ENCODE measurements at regions not wholly inside any gene's neighbourhood (a gene's known extent, or its start where the extent isn't known, plus 50 kb on each side); places are given as distances from the start of the nearest gene placed in this dataset.

- no peaks in the 10 kb centered on the region for H3K4me1 ChIP-seq (ENCODE audit: insufficient read depth, low read length)
- no peaks in the 10 kb centered on the region for H3K36me3 ChIP-seq (ENCODE audit: low read depth, low read length)
- POLR2A ChIA-PET (ENCODE audit: unreplicated experiment), result no interaction called here
- no peaks in the 10 kb centered on the region for H3K79me2 ChIP-seq (ENCODE audit: low read length)
- H4K20me1 ChIP-seq (ENCODE audit: low read length), result no peaks in the 10 kb centered on the region
- H3F3A ChIP-seq (ENCODE audit: low read length, unreplicated experiment), result no peaks in the 10 kb centered on the region
- BruUV-seq (replicated peaks), result no TSS peak
- CTCF ChIA-PET, result no interaction called here
- ATAC-seq (no peak), DNase-seq (no peak)
- H3K4me2 ChIP-seq (ENCODE audit: low read length), result no peak overlapping the region
- no peak overlapping the region for H2AFZ ChIP-seq (ENCODE audit: low read length)
- H3K9me3 ChIP-seq (ENCODE audit: low read length), result no peaks in the 10 kb centered on the region
- H3K27ac ChIP-seq (ENCODE audit: low read length), result no peak overlapping the region
- H3K27me3 ChIP-seq (ENCODE audit: low read length), result peaks cover 22% of the 10 kb centered on the region; the same call in 1 of the 2 replicates
- H3K4me3 ChIP-seq (ENCODE audit: low read length), result no peak overlapping the region
- no peak for TF ChIP-seq CTCF (conservative IDR thresholded peaks at IDR 0.05; ENCODE audit: low read depth, low read length)
- TF ChIP-seq EZH2phosphoT487 (IDR thresholded peaks at IDR 0.05; ENCODE audit: borderline replicate concordance, low read length), result no peak
- TF ChIP-seq EZH2 (IDR thresholded peaks at IDR 0.05; ENCODE audit: low read length, unreplicated experiment), result no peak
- no peaks in the 10 kb centered on the region for H3K9me2 ChIP-seq (replicated peaks; ENCODE audit: low read length)
- no peak overlapping the region for H3K9ac ChIP-seq (ENCODE audit: low read length)
- intact Hi-C loops (cut with micrococcal nuclease), result no loop called here
Observed at GRCh38 chr22:48004038-48004437, 1241.6 kb downstream of the TBC1D22A start.

GRCh38 chr22:48001101-48001500 lies 1238.7 kb downstream of the TBC1D22A start:
- H3K9ac ChIP-seq (ENCODE audit: low read length), result no peak overlapping the region
- no peaks in the 10 kb centered on the region for H3K4me1 ChIP-seq (ENCODE audit: insufficient read depth, low read length)
- no peaks in the 10 kb centered on the region for H3K9me3 ChIP-seq (ENCODE audit: low read length)
- H3K9me2 ChIP-seq (replicated peaks; ENCODE audit: low read length), result no peaks in the 10 kb centered on the region
- H3K27ac ChIP-seq (ENCODE audit: low read length), result no peak overlapping the region
- no peak for DNase-seq
- POLR2A ChIA-PET (ENCODE audit: unreplicated experiment), result no interaction called here
- H3K79me2 ChIP-seq (ENCODE audit: low read length), result no peaks in the 10 kb centered on the region
- TF ChIP-seq EZH2phosphoT487 (IDR thresholded peaks at IDR 0.05; ENCODE audit: borderline replicate concordance, low read length) (no peak), CTCF (conservative IDR thresholded peaks at IDR 0.05; ENCODE audit: low read depth, low read length) (no peak), EZH2 (IDR thresholded peaks at IDR 0.05; ENCODE audit: low read length, unreplicated experiment) (no peak)
- BruUV-seq (replicated peaks), result no TSS peak
- H3F3A ChIP-seq (ENCODE audit: low read length, unreplicated experiment), result no peaks in the 10 kb centered on the region
- intact Hi-C loops (cut with micrococcal nuclease), result no loop called here
- no peak overlapping the region for H2AFZ ChIP-seq (ENCODE audit: low read length)
- no peak for ATAC-seq
- H3K27me3 ChIP-seq (ENCODE audit: low read length), result peaks cover 13% of the 10 kb centered on the region; the same call in 1 of the 2 replicates
- H3K4me2 ChIP-seq (ENCODE audit: low read length), result no peak overlapping the region
- no peaks in the 10 kb centered on the region for H3K36me3 ChIP-seq (ENCODE audit: low read depth, low read length)
- no peak overlapping the region for H3K4me3 ChIP-seq (ENCODE audit: low read length)
- no peaks in the 10 kb centered on the region for H4K20me1 ChIP-seq (ENCODE audit: low read length)
- CTCF ChIA-PET, result no interaction called here

DNA sequence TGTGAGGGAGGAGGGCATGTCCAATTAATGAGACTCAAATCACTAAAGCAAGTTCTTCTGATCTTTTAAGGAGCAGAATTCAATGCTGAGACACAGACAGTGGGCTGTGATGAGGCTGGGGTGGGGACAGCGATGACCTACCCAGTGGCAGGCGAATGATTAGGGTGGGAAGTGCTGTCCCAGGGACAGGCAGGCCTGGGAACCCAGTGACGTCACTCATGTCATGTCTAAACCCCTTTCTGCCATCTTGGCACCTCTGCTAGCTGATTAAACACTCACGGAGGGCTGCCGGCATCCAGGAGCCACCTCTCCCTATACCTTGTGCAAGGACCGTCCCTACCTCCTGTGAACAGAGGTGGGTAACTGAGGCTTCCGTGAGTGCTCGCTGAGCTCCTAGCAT lies 1235.2 kb downstream of the TBC1D22A start:
- Histone ChIP-seq H2AFZ (ENCODE audit: low read length) (no peak overlapping the region), H3K9me3 (ENCODE audit: low read length) (no peaks in the 10 kb centered on the region), H4K20me1 (ENCODE audit: low read length) (no peaks in the 10 kb centered on the region), H3K9me2 (replicated peaks; ENCODE audit: low read length) (no peaks in the 10 kb centered on the region), H3K27ac (ENCODE audit: low read length) (no peak overlapping the region), H3F3A (ENCODE audit: low read length, unreplicated experiment) (no peaks in the 10 kb centered on the region), H3K79me2 (ENCODE audit: low read length) (no peaks in the 10 kb centered on the region), H3K9ac (ENCODE audit: low read length) (no peak overlapping the region), H3K4me3 (ENCODE audit: low read length) (no peak overlapping the region), H3K36me3 (ENCODE audit: low read depth, low read length) (no peaks in the 10 kb centered on the region), H3K4me1 (ENCODE audit: insufficient read depth, low read length) (no peaks in the 10 kb centered on the region), H3K4me2 (ENCODE audit: low read length) (no peak overlapping the region), H3K27me3 (ENCODE audit: low read length) (peaks cover 13% of the 10 kb centered on the region; the same call in 1 of the 2 replicates)
- ATAC-seq (no peak), DNase-seq (no peak)
- BruUV-seq (replicated peaks), result no TSS peak
- intact Hi-C loops (cut with micrococcal nuclease), result no loop called here
- ChIA-PET CTCF (no interaction called here), POLR2A (ENCODE audit: unreplicated experiment) (no interaction called here)
- no peak for TF ChIP-seq CTCF (conservative IDR thresholded peaks at IDR 0.05; ENCODE audit: low read depth, low read length)
- no peak for TF ChIP-seq EZH2phosphoT487 (IDR thresholded peaks at IDR 0.05; ENCODE audit: borderline replicate concordance, low read length)
- no peak for TF ChIP-seq EZH2 (IDR thresholded peaks at IDR 0.05; ENCODE audit: low read length, unreplicated experiment)

All from PC-3 (cell line).